GM19455 (cell line): ENCODE measurements at regions not wholly inside any gene's neighbourhood (a gene's known extent, or its start where the extent isn't known, plus 50 kb on each side); places are given as distances from the start of the nearest gene placed in this dataset.

Source experiments
- ATAC-seq: cut with Tn5 transposase; IDR thresholded peaks from one replicate; pipeline ENCODE4 v1.9.1; 2021; ENCODE audit not compliant: unreplicated experiment

GRCh38 chr4:181161669-181162068, 1081.5 kb upstream of the TENM3 start:
- no peak for ATAC-seq

- ATAC-seq = no peak
Measured at GRCh38 chr4:181162266-181162665, 1080.9 kb upstream of the TENM3 start.

DNA sequence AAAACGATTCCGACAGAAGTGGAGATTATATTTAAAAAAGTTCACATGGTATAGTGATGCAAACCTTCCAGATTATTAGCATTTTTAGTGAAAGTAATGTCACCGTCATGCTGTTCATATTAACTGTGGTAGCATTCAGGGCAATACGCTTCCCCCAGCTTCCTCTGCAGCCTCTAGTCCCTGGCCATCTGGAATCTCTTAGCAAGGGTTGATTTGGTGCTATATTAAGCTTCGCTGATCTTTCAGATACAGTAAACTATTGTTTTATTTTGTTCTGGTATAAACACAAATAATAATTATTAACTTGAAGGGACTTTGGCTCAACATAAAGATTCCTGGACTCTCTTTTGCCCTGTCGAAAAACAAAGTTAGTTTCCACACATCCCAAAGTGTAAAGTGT, 1080.5 kb upstream of the TENM3 start:
- no peak for ATAC-seq

DNA sequence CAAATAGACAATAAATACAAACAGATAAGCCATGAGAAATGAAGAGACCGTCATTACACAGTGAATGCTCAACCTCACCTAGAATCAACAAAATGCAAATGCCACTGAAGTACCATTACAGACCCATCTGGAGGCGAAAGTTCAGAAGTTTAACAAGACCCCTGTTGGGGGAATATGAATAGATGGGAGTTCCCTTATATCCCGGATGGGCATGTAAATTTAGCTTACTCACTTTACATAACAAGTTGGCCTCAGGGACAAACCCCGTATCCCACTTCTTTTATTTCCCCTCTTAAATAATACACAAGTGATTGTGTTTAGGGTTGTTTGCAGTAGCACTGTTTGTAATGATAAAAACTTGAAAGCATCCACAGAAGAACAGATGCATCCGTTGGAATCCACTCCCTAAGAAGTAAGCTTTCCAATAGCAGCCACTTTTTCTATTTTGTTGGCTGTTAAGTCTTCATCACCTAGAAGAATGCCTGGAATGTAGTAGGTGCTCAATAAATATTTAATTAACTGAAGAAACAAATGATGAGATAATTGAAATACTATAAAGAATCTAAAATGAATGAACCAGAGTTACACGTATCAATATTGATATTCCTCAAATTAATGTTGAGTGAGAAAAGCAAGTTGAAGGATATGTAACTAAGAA, 1076.3 kb upstream of the TENM3 start:
- no peak for ATAC-seq

- no peak for ATAC-seq
Measured at GRCh38 chr4:181168011-181168805, 1075.0 kb upstream of the TENM3 start.

DNA sequence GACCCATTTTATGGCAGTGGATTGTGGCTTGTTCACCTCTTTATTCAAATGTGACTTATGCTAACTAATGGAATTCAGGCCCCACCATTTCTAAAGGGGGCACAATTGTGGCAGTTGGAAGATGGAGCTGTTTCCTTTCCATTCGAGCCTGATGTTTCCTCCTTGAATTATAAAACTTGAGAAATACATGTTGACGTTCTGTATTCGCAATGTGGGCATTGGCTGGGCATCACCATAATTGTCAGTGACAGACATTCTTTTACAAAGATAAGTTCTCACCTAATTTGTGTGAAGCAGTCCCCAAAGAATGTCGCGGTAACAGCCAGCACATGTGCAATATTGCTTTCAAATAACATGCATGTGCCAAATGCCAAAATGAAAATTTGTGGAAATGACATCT, 1070.2 kb upstream of the TENM3 start:
- ATAC-seq = no peak

GRCh38 chr4:181176306-181176705, 1066.9 kb upstream of the TENM3 start:
- no peak for ATAC-seq

GRCh38 chr4:181181331-181181730, 1061.9 kb upstream of the TENM3 start:
- ATAC-seq = no peak

DNA sequence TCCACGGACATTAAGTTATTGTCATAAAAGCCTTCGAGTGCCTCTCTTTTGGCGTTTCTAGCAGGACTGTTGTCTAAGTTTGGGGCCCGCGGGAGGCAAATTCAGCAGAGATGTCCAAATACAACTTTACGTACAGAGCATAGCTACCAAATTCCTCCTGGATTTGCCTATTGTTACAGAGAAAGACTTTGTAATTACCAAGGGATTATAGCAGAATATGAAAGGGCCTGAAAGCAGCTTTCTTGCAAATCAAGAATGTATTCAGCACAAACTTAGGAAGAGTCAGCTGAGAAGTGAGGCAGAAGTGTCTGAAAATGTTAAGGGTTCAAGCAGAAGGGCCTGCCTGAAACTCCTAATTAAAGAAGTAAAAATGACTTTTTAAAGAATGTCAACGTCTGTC, 1053.5 kb upstream of the TENM3 start:
- ATAC-seq = no peak

- ATAC-seq = no peak
Measured at GRCh38 chr4:181193131-181193930, 1049.9 kb upstream of the TENM3 start.

DNA sequence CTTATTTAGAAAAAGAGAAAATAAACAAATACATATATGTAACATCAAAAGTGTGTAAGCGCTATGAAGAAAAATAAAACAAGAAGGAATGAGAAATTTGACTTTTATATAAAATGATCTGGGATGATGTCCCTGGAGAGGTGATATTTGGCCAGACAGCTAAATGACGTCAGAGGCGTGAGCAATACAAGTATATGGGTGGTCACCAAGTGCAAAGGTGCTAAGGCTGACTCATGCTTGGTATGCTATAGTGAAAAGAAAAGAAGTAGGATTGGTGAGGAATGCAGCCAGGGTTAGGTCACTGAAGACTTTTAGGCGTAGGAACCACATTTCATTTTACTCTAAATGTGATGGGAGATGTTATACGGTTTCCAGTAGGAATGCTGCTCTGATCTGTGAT, 1049.1 kb upstream of the TENM3 start:
- ATAC-seq = no peak

- ATAC-seq = no peak
Measured at GRCh38 chr4:181200076-181200475, 1043.1 kb upstream of the TENM3 start.

- no peak for ATAC-seq
Measured at GRCh38 chr4:181202240-181202639, 1041.0 kb upstream of the TENM3 start.

DNA sequence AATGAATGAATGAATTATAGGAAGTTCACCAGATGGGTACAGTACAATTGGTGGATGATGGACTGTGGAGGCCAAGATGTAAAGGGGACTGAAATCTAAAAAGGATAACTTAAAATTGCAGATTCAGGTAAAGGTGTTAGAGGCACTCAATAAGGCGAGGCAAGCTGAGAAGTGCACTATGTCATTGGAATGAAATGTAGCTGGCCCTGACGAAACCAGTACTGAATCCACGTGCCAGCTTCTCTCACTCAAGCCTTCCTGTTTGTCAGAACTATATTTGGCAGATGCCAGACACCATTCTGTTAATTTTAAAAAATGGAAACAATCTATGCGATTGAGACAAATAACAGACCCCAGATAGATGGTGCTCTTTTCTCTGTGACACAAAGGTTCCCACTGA, 1039.1 kb upstream of the TENM3 start:
- no peak for ATAC-seq

DNA sequence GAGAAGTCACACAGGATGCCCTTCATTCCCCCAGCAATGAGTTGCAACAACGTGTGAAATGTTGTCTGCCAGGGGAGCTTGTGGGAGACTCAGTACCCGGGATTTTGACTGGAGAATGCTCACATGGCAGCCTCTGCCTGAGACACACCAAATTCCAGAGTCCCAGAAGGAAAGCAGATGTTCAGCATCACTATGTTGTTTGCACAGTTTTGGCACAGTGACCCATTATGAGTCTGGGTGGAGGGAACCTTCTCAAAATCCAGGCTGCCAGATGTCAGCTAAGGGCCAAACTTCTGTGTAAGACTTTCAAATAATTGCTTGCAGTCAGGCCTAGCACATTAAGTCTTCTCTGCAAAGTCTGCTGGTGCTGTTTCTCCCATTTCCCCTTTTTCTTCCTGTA, 1029.7 kb upstream of the TENM3 start:
- ATAC-seq = no peak

DNA sequence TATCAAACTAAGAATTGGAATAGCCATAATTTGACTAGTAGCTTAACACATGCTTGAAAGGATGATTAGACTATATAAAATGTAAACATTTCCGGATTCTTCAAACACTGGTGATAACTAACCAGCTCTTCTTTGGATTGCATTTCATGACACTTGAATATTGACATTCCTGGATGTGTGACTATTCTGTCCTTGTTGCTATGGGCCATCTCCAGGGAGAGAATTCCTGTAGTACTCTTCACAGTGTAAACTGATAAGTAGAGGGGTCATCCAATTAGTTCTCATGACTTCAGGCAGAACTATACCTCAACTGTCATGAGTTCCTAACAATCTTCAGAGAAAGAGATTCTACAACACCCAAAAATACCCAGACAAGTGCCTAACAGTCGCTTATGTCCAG, 1026.7 kb upstream of the TENM3 start:
- ATAC-seq = no peak

- no peak for ATAC-seq
Measured at GRCh38 chr4:181219783-181220416, 1023.3 kb upstream of the TENM3 start.

GRCh38 chr4:181224852-181225251, 1018.4 kb upstream of the TENM3 start:
- no peak for ATAC-seq

DNA sequence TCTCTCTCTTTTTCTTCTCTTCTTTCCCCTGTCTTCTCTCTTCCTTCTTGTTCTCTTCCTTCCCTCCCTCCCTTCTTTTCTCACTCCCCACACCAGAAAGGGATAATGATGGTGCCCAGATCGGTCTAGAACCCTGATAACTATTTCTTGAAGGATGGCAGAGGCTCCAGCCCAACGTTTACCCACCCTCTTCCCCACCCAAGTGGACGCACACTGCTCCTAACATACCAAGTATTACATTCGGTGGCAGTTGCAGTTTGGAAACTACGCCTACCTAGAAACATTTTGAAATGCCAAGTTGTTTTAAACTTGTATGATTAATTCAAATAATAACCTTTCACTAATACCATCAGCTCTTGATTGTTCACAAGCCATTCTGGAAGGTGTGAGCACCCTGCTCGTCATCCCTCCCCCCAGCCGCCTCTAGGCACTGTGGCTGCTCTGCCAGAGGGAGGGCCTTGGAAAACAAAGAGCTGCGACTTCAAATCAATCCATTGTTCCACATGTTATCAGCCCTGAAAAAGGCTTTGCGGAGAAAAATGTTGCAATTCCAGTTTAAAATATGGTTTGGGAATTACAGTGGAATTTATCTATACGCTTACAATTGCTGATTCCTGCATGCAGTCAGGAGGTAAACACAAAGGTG, 1017.5 kb upstream of the TENM3 start:
- ATAC-seq = no peak

GRCh38 chr4:181234951-181235680, 1008.1 kb upstream of the TENM3 start:
- ATAC-seq = no peak
